Neutrophil (primary cell): ENCODE measurements at regions not wholly inside any gene's neighbourhood (a gene's known extent, or its start where the extent isn't known, plus 50 kb on each side); places are given as distances from the start of the nearest gene placed in this dataset.

Experiments
- H3K27ac ChIP-seq: fragments of 200-600 bp; sonication (generic); 2 replicates; pipeline ENCODE4 v1.5.1; 2016; ENCODE audit warnings: mild to moderate bottlenecking, moderate library complexity
- H3K27me3 ChIP-seq: fragments of 200-600 bp; sonication (generic); 2 replicates; pipeline ENCODE4 v1.6.0; 2016; ENCODE audit warnings: mild to moderate bottlenecking
- H3K36me3 ChIP-seq: fragments of 200-600 bp; sonication (generic); 2 replicates; pipeline ENCODE4 v1.5.1; 2017
- H3K4me1 ChIP-seq, 2 experiments: fragments of 200-600 bp in 1 of 2; sonication (generic) in 1 of 2; 1 replicate in 1 of 2; 2 replicates in 1 of 2; pipeline versions ENCODE4 v1.5.1 to v1.6.1; 2013 to 2016; ENCODE audit warnings: low read depth in 1 of 2, low read length in 1 of 2, mild to moderate bottlenecking in 1 of 2, moderate library complexity in 1 of 2; ENCODE audit not compliant: control insufficient read depth in 1 of 2, insufficient read depth in 1 of 2
- H3K4me3 ChIP-seq, 2 experiments: fragments of 200-600 bp in 1 of 2; sonication (generic) in 1 of 2; 1 replicate in 1 of 2; 2 replicates in 1 of 2; pipeline ENCODE4 v1.5.1; 2013 to 2016; ENCODE audit warnings: low read depth in 1 of 2, low read length in 1 of 2, mild to moderate bottlenecking in 1 of 2, moderate library complexity in 1 of 2
- H3K9me3 ChIP-seq: fragments of 200-600 bp; sonication (generic); 2 replicates; pipeline ENCODE4 v1.5.1; 2016
- CTCF ChIP-seq: fragments of 200-600 bp; sonication (generic); IDR thresholded peaks from 2 replicates; pipeline ENCODE4 v1.5.1; 2016; ENCODE audit warnings: antibody characterized with exemption

GRCh38 chr1:193706766-193707165, 520.4 kb upstream of the B3GALT2 start:
- H3K4me3 ChIP-seq: no peak overlapping the region
- no peaks in the 10 kb centered on the region for H3K27me3 ChIP-seq
- H3K4me1 ChIP-seq: no peaks in the 10 kb centered on the region
- no peaks in the 10 kb centered on the region for H3K9me3 ChIP-seq
- no peaks in the 10 kb centered on the region for H3K36me3 ChIP-seq
- no peak overlapping the region for H3K27ac ChIP-seq
- no peak for TF ChIP-seq CTCF

- Histone ChIP-seq H3K36me3 (no peaks in the 10 kb centered on the region), H3K9me3 (no peaks in the 10 kb centered on the region), H3K27me3 (no peaks in the 10 kb centered on the region), H3K4me1 (no peaks in the 10 kb centered on the region), H3K4me3 (no peak overlapping the region), H3K27ac (no peak overlapping the region)
- no peak for TF ChIP-seq CTCF
Observed at GRCh38 chr1:193705554-193705981, 519.2 kb upstream of the B3GALT2 start.

- Histone ChIP-seq H3K9me3 (no peaks in the 10 kb centered on the region), H3K4me3 (no peak overlapping the region), H3K36me3 (no peaks in the 10 kb centered on the region), H3K27me3 (no peaks in the 10 kb centered on the region), H3K27ac (no peak overlapping the region), H3K4me1 (no peaks in the 10 kb centered on the region)
- no peak for TF ChIP-seq CTCF
Observed at GRCh38 chr1:193703655-193704054, 517.2 kb upstream of the B3GALT2 start.

- H3K27ac ChIP-seq: no peak overlapping the region
- no peaks in the 10 kb centered on the region for H3K36me3 ChIP-seq
- H3K4me1 ChIP-seq: no peaks in the 10 kb centered on the region
- no peak for TF ChIP-seq CTCF
- H3K27me3 ChIP-seq: no peaks in the 10 kb centered on the region
- H3K9me3 ChIP-seq: no peaks in the 10 kb centered on the region
- H3K4me3 ChIP-seq: no peak overlapping the region
Observed at GRCh38 chr1:193703121-193703520, 516.7 kb upstream of the B3GALT2 start.

GRCh38 chr1:193701759-193702158, 515.3 kb upstream of the B3GALT2 start:
- Histone ChIP-seq H3K4me3 (no peak overlapping the region), H3K36me3 (no peaks in the 10 kb centered on the region), H3K4me1 (no peaks in the 10 kb centered on the region), H3K27ac (no peak overlapping the region), H3K9me3 (no peaks in the 10 kb centered on the region), H3K27me3 (no peaks in the 10 kb centered on the region)
- no peak for TF ChIP-seq CTCF
